ENCODE measurements at regions not wholly inside any gene's neighbourhood (a gene's known extent, or its start where the extent isn't known, plus 50 kb on each side); places are given as distances from the start of the nearest gene placed in this dataset.

DNA sequence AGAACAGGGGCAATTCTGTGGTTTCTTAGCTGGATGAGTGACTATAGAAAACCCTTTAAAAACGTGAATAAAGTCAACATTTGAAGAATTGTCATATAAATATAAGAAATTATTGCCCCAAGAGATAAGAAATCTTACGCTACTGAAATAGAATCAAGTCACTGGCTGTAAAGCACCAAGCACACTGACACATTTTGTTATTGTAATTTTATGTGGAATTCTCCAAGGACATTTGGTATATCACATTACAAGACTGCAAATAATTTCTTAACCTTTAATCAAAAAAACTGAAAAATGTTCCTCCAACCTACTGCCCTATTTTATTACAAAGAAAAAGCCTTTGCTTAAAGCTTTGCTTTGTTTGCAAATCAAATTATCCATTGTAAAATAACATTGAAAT is 383.3 kb downstream of the IPMK start:
- TF ChIP-seq, protein P1, sequence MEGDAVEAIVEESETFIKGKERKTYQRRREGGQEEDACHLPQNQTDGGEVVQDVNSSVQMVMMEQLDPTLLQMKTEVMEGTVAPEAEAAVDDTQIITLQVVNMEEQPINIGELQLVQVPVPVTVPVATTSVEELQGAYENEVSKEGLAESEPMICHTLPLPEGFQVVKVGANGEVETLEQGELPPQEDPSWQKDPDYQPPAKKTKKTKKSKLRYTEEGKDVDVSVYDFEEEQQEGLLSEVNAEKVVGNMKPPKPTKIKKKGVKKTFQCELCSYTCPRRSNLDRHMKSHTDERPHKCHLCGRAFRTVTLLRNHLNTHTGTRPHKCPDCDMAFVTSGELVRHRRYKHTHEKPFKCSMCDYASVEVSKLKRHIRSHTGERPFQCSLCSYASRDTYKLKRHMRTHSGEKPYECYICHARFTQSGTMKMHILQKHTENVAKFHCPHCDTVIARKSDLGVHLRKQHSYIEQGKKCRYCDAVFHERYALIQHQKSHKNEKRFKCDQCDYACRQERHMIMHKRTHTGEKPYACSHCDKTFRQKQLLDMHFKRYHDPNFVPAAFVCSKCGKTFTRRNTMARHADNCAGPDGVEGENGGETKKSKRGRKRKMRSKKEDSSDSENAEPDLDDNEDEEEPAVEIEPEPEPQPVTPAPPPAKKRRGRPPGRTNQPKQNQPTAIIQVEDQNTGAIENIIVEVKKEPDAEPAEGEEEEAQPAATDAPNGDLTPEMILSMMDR (IDR thresholded peaks at IDR 0.05), result no peak
- TF ChIP-seq POLR2A (IDR thresholded peaks at IDR 0.05), result no peak

Measured in tibial nerve (tissue), 3 donors.